HG02763 (cell line): ENCODE measurements at regions not wholly inside any gene's neighbourhood (a gene's known extent, or its start where the extent isn't known, plus 50 kb on each side); places are given as distances from the start of the nearest gene placed in this dataset.

ENCODE experiments used
- ATAC-seq: cut with Tn5 transposase; IDR thresholded peaks from one replicate; pipeline ENCODE4 v1.9.1; 2021; ENCODE audit warnings: mild to moderate bottlenecking, moderate library complexity; ENCODE audit not compliant: unreplicated experiment

DNA sequence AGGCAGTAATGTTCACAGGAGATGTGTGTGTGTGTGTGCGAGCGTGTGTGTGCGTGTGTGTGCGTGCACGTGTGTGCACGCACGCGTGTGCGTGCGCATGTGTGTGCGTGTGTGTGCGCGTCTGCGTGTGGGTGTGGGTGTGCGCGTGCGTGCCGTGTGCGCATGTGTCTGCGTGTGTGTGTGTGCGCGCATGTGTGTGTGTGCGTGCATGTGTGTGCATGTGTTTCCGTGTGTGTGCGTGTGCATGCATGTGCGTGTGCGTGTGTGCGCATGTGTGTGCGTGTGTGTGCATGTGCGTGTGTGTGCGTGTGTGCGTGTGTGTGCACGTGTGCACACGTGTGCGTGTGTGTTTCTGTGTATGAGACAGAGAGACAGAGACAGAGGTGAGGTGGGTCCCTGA is 136.0 kb upstream of the CST7 start:
- ATAC-seq = no peak

DNA sequence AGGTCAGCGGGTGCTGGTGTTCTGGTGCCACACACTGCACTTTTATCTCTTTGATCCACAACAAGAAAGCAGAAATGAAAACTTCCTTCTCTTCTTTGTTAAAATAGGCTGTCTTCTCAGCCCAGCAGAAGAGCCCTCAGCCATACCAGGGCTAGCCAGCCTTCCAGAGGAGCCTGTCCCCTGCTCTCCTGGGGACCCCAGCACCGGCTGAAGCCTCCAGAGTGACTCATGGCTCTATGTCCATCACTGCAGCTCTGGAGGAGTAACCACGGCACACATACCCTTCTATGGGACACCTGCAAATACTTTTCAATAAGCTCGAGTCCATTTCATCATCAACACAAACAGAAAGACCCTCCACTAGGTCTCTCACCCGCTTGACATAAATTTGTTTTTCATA is 135.6 kb upstream of the CST7 start:
- ATAC-seq = no peak

DNA sequence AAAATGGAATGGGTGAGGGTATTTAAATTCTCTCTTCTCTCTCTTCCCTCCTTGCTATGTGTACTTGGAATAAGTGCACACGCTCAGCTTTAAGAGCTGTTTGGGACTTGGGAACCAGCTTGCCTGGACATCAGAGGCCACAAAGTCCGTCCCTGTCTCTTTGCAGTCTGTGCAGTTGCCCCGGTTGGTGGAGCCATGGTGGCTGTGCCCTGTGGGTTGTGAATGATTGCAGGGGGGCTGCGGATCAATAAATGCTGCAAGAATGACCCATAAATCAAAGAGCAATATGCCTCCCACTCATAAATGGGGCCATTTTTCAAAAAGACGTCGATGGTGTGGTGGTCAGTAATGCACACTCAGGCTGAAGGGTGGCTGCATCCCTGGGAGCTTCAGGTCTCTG is 135.1 kb upstream of the CST7 start:
- ATAC-seq = no peak

DNA sequence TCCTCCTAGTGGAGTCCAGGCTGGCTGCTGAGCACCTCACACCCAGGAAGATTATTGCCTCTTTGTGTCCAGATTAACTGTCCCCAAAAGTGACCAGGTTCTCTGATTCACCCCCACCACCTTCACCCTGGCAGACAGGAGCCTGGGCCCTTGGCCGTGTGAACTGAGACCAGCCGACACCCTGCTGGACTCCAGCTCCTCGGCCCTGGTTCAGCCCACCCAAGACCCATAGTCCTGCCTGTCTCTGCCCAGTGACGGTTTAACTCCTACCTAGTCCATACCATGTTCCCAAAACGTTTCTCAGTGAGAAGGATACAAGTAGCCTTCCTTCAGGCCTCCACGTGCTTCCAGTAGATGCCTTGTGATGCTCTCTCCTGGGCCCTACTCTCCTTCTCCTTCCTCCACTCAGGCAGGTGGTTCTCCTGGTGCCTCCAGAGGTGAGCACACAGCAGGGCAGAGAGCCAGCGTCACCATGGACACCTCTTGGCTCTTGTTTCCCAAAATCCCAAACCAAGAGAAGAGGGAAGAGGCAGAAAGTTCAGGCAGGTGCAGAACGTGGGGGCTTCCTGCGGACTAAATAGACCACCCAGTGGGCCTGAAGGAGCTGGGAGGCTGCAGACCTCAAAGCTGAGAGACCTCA is 134.4 kb upstream of the CST7 start:
- ATAC-seq = no peak

DNA sequence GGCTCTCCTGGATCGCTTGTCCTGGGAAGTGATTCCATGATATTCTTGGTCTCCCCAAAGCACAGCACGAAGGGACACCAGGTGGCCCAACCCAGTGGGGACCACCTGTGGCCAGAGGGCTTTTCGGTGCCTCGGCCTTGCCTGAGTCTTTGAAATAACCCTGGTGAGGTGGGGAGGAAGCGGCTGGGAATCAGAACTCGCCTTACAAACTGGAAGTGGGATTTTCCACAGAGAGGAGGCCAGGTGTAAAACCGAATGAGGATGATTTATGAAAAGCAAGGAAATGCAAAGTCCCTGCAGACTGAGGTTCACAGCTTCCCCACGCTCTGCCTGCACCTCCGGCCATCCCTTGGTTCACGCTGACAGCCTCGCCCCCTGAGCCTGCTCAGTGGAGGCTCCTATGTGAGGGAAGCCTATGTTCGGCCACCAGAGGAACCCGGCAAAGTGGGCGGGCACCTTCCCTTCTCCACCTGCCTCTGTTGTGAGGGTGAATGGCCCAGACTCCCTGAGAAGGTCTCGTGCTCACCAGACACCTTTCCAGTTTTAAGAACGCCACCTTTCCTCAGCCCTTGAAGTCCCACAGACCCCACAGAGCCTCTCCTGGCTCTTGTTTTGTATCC is 133.8 kb upstream of the CST7 start:
- ATAC-seq = no peak

DNA sequence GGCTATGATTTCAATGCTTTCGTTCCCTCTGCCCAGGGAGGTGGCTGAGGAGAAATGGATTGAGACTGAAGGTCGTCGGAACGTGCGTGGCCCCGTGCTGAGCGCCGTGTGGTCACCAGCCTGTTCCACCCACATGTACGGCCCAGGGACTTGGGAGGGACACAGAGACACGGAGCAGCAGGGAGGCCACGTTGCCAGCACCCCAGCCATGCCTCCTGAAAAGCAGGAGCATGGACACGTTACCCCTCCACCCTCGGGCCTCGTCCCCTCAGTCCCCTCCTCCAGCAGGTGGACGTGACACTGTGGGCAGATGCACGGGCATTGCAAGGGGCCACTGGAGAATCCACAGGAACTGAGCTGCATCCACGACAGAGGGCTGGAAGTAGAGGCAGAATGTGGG is 133.1 kb upstream of the CST7 start:
- ATAC-seq = no peak

DNA sequence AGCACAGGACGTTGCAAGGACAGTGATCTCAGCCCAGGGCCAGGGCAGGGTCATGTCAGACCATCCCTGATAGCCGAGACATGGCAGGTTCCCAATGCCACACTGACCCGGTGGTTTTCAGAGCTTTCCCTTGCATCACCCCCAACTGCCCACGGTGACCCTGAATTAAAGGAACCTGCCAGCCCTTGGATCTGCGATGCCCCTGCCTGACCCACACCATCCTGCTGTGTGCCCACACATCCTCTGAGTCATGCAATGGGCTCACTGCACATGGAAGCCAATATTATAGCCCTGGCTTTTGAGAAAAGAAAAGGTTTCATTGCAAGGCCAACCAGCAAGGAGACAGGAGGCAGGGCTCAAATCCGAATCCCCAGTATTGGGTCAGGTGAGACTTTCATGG is 132.6 kb upstream of the CST7 start:
- no peak for ATAC-seq

DNA sequence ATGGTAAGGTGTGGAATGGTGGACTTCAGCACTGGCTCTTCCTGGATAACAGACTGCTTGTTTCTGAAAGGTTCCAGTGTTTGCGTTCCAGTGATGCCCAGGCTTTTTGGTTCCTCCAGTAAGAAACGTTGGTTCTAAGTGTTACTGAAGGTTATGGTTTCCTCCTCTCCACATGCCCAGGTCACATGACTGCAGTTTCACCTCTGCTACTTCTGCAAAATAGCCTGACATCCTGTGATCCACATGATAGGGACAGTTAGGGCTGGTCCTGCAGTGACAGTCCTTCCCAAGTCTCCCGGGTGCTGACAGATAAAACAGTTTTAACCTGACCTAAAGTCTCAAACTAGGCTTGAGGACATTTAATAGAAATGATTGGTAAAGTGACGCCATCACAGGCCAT is 132.2 kb upstream of the CST7 start:
- no peak for ATAC-seq

DNA sequence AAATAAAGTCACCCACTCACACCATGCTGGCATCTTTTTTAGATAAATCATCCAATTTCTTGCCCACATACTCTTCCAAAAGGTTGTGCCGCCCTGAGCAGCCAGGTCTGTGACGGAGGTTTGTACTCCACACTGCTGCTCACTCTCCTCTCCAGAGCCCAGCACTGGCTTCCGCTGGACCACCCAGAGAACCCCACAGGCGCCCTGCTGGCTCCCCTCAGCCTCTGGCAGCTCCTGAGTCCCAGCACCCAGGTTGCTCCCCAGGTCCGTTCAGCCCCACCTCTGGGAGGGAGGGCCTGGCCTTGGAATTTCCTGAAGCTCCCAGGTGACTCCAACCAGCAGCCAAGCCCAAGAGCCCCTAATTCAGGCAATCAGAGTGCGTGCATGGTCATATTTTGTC is 131.7 kb upstream of the CST7 start:
- no peak for ATAC-seq

DNA sequence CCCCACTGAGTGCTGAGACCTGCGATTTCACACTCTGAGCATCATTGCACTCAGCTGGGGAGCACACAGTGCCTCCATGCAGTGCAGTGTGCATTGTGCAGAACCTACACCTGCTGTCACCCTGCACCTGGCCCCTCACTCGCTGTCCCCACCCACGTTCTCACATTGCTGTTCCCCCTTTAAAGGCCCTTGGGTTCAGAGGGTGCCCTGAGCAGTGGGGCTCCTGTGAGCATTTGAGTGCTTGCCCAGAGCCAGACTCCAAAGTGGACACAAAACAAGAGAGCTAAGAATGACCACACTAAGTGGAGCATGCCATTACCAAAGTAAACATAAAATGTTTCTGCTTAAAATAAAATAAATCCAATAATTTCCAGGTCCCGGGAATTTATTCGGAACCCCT is 131.0 kb upstream of the CST7 start:
- no peak for ATAC-seq

DNA sequence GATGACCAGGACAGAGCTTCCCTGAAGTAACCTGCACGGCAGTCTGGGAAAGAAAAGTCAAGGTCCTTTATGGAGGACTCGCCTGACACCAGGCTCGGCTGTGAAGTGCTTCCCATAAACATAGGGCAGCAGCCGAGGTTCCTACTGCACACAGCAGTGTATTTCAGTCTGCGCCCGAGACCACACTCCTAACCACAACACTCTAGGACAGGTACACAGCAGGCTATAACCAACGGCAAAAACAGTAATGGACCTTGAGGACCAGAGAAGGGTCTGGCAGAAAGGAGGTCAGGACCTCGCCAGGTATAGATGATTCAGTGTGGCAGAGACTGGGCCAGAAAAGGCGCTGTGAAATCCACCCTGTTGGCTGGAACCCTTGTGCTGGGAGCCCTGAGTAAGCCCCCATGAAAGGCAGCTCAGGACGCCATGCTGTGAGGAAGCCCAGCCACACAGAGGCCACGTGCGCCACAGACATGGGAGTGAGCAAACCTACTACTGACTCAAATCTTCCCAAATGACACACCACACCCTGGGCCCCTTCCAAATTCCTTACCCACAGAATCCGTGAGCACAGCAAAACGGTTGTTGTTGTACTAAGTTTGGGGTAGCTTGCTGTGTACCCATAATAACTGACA is 129.6 kb upstream of the CST7 start:
- ATAC-seq = no peak

DNA sequence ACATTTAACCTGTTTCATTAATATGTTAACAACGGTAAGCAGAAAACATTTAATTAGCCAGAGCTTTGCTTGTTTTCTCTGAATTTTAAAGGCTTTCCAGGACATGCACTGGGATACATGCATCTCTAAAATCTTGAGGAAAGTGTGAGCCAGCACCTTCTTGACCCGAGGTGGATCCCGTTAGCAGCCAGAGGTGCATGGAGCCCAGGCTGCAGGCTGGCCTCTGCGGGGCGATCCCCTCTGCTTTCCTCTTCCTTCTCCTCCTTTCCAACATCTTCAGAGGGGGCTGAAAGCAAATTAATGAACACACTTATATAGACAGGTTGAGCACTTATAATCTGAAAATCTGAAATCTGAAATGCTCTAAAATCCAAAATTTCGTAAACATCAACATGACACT is 128.7 kb upstream of the CST7 start:
- ATAC-seq = no peak

DNA sequence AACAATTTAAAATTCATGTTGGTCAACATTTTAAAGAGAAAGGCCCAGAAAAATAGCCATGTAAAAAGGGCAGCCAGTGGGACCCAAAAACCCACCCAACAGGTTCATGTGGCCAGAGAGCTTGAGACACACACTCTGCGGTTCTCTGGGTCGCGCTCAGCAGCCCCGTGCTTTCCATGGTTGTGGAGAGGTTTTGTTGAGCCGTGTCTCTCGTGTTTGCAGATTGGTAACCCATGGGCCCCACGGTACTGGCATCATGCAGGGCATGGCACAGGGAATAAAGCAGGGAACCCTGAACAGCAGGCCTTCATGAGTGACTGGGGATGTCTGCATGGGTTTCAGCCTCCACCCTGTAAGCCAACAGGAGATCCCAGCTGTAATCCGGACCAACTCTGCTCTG is 127.7 kb upstream of the CST7 start:
- no peak for ATAC-seq

DNA sequence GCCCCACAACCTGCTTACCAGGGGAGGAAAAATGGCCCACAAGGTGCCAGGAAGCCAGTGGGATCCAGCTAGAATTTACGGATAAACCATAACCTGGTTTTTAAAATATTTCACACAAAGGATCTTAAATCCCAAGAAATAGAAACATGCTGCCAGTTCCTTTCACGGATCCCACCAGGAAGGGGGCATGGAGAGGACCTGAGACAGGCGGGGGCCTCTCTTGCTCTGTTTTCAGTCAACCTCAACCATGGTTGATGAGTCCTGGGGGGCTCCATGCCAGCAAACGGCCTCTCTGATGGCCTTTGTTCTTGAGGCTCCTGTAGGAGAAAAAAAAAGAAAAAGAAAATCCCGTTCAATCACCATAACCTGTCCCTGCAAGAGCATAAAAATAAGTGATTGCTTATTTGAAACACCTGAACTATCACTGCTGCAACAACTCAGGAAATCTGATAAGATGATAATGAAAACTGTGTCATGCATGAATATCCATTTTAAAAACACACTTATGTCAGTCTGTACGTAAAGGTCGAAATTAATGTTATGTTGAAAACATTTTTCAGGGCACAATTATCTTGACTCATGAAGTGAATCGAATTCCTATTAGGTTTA is 125.8 kb upstream of the CST7 start:
- no peak for ATAC-seq

DNA sequence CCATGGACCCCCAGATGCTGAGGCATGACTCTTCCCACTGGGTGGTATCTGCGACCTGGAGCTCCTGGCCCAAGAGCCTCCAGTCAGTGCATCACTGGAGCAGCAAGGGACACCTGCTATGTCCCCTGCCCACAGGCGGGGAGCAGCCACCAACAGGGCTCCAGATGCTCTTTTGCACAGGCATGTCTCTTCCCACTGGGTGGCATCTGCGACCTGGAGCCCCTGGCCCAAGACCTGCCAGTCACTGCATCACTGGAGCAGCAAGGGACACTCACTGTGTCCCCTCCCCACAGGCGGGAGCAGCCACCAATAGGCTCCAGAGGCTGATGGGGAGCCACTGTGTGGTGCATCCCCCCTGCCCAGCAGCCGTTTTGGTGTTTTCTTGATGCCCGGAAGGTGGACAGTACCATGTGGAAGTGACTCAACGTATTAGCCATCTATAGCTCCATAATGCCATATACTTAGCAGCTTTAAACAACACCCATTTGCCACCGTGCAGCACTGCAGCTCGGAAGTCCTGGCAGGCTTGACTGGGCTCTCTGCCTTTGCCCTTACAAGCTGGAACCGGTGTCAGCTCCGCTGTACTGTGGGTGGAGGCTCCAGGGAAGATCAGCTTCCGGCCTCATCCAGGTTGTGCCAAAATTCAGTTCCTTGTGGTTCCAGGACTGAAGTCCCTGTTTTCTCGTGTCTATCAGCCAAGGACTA is 124.9 kb upstream of the CST7 start:
- ATAC-seq = no peak

DNA sequence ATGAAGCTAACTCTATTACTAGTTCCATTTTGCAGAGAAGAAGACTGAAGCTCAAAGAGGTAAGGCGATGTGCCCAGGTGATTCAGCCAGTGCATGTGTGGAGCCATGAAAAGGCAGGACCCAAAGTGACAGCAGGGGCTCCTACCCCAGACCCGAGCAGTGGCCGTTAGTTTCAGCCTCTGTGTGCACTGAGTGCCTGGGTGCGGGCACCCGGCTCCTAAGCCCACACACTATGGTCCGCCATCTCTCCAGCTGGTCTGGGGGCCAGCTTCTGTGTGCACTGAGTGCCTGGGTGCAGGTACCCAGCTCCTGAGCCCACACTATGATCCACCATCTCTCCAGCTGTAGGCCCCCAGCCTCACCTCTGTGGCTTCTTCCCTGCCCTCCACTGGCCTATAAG is 123.5 kb upstream of the CST7 start:
- no peak for ATAC-seq

DNA sequence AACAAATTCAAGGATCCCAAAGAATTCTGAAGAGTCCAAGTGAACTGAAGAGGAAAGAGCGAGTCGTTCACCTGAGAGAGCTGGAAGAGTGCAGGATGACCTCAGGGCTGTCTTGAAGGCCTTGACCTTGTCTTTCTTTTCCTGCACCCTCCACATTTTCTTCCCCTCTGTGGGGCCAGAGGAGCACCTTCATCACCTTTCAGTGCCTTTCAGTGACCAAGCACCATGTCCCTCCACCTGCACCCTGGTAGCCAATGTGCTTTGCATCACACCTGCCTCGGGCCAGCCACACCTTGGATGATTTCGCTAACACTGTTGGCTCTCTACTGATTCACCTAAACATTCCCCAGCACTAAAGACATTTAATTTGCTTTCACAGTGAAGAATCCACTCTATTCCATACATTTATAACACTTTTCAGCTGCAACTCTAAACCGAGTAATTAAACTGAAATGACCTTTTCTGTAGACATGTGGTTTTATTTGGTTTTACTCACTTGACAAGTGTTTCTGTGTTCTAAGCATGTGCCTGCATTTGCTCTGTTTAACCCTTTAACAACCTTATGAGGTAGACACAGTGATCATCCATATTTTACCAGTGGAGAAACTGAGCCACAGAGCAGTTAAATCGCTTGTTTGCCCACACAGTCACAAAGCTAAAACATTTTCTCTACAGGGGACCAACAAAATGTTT is 121.3 kb upstream of the CST7 start:
- no peak for ATAC-seq

DNA sequence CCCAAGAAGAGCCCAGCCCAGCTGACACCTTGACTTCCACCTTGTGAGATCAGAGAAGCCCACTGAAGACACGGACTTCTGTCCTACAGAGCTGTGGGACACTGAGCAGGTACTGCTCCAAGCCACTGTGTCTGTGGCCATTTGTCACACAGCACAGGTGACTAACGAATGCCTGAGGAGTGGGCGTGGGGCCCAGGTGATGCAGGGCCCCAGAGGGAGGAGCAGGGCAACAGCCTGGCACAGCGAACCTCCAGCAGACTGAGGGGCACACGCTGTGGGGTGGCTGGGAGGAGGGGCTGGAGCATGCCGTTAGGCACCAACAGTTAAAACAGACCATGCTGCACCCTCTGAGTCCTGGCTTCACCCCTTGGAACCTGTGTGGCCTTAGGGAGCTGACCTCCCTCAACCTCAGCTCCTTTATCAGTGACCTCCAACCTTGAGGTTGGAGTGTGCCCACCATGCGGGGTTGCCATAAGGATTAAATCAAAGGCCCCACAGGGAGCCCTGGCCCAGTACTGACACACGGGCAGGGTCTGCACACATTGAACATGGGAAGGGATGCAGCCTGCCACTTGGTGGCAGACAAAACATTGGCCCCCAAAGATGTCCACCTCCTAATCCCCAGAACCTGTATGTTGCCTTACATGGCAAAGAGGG is 119.9 kb upstream of the CST7 start:
- no peak for ATAC-seq

DNA sequence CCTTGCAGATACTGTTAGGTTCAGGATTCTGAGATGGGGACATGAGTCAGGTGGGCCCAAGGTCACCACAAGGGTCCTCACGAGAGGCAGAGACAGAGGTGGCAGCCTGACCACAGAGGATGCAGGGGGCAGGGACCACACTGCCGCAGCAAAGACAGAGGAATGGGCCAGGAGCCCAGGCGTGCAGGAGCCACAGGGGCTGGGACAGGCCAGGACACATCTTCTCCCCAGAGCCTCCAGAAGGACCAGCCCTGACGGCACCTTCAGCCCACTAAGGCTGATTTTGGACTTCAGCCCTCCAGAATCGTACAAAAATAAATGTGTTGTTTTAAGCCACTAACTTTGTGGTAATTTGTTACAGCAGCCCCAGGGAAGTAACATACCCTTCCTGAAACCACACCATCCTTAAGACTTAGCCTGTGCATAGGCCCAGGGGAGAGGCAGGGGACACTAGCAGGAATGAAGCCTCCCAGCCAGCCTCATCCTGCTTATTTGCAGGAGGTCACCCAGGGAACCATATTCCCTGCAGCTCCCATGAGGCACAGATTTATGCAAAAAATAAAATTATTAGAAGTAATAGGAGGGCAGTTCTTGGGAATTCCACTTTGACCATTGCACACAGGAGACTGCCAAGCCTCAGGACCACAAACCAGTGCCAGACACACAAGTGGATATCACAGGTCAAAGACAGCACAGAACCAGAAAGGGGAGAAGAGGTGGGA is 119.3 kb upstream of the CST7 start:
- no peak for ATAC-seq

DNA sequence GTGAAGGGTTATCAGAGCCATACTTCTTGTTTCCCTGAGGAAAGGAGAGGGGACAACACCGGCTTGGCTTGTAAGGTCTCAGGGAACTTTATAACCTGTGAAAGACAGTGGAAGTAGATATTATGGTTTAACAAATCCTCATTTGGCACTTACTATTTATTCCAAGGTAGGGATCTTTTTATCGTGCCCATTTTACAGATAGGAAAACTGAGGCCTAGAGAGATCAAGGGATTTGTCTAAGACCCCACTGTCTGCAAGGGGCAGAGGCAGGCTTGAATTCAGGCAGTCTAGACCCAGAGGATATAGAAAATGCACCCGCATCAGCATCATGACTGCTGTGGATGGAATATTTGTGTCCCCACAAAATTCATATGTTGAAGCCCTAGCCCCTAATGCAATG is 118.4 kb upstream of the CST7 start:
- no peak for ATAC-seq
